NAMALWA (cell line): ENCODE measurements at regions not wholly inside any gene's neighbourhood (a gene's known extent, or its start where the extent isn't known, plus 50 kb on each side); places are given as distances from the start of the nearest gene placed in this dataset.
"Not testable (repeated sequence)": the region's sequence is repeated elsewhere in the genome, so short reads cannot be mapped to it uniquely, and the experiment has no call there.

ENCODE experiments used
- DNase-seq: peaks from one replicate; pipeline ENCODE4 v3.0.0-alpha.2; 2015; ENCODE audit warnings: low spot score

- no peak for DNase-seq
Observed at GRCh38 chr5:138647794-138648410, 72.7 kb upstream of the HSPA9 start.

GRCh38 chr5:138647261-138647788 lies 72.1 kb upstream of the HSPA9 start:
- DNase-seq = no peak

- no peak for DNase-seq
Observed at GRCh38 chr5:138646671-138647070, 71.5 kb upstream of the HSPA9 start.

- no peak for DNase-seq
Observed at GRCh38 chr5:138645778-138646575, 70.8 kb upstream of the HSPA9 start.

- no peak for DNase-seq
Observed at GRCh38 chr5:138643040-138643791, 68.0 kb upstream of the HSPA9 start.

GRCh38 chr5:138641547-138642298 lies 66.5 kb upstream of the HSPA9 start:
- DNase-seq = peak; percentile 82

- no peak for DNase-seq
Observed at GRCh38 chr5:138640646-138641254, 65.5 kb upstream of the HSPA9 start.

GRCh38 chr5:138640138-138640537 lies 64.9 kb upstream of the HSPA9 start:
- no peak for DNase-seq

GRCh38 chr5:138639326-138639725 lies 64.1 kb upstream of the HSPA9 start:
- no peak for DNase-seq

- no peak for DNase-seq
Observed at GRCh38 chr5:138637256-138637655, 62.1 kb upstream of the HSPA9 start.

GRCh38 chr5:138636398-138636944 lies 61.3 kb upstream of the HSPA9 start:
- DNase-seq = no peak

GRCh38 chr5:138635708-138636107 lies 60.5 kb upstream of the HSPA9 start:
- no peak for DNase-seq

- no peak for DNase-seq
Observed at GRCh38 chr5:138635265-138635664, 60.1 kb upstream of the HSPA9 start.

- not testable (repeated sequence) for DNase-seq
Observed at GRCh38 chr5:138634804-138635203, 59.6 kb upstream of the HSPA9 start.

- peak; percentile 43 for DNase-seq
Observed at GRCh38 chr5:138632900-138633489, 57.8 kb upstream of the HSPA9 start.

GRCh38 chr5:138631096-138631928 lies 56.1 kb upstream of the HSPA9 start:
- no peak for DNase-seq

- no peak for DNase-seq
Observed at GRCh38 chr5:138629392-138629791, 54.2 kb upstream of the HSPA9 start.

- no peak for DNase-seq
Observed at GRCh38 chr5:138626333-138626944, 51.2 kb upstream of the HSPA9 start.

GRCh38 chr5:138625134-138625533 lies 49.9 kb upstream of the HSPA9 start:
- no peak for DNase-seq
